ENCODE measurements at regions not wholly inside any gene's neighbourhood (a gene's known extent, or its start where the extent isn't known, plus 50 kb on each side); places are given as distances from the start of the nearest gene placed in this dataset.

DNA sequence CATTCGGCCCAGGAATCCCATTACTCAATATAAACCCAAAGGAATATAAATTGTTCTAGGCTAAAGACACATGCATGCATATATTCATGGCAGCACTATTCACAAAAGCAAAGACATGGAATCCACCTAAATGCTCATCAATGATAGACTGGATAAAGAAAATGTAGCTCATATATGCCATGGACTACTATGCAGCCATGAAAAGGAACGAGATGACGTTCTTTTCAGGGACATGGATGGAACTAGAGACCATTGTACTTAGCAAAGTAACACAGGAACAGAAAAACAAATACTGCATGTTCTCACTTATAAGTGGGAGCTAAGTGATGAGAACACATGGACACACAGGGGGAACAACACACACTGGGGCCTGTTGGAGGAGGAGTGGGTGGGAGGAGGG lies 769.5 kb downstream of the TBC1D32 start:
- no peak overlapping the region for H3K27ac ChIP-seq (ENCODE audit: insufficient read depth, low read length)
- H3K4me1 ChIP-seq (ENCODE audit: control insufficient read depth, extremely low read depth, insufficient read depth, low read length) = no peaks in the 10 kb centered on the region
- no peak for TF ChIP-seq CTCF (conservative IDR thresholded peaks at IDR 0.05 in 1 of 2, IDR thresholded peaks at IDR 0.05 in 1 of 2; ENCODE audit: low read depth in 1 of 2, low read length in 2 of 2)
- TF ChIP-seq EZH2 (IDR thresholded peaks at IDR 0.05; ENCODE audit: low read length, missing control alignments) = no peak
- no peak overlapping the region for H3K4me3 ChIP-seq (replicated peaks in 1 of 4; ENCODE audit: control extremely low read depth in 1 of 4, insufficient read depth in 1 of 4, low read depth in 3 of 4, low read length in 4 of 4)
- no peak overlapping the region for H2AFZ ChIP-seq (ENCODE audit: low read length)
- no peak for DNase-seq (ENCODE audit: low read depth in 2 of 2)
- no peaks in the 10 kb centered on the region for H3K9me3 ChIP-seq (ENCODE audit: control insufficient read depth, insufficient read depth, low read depth, low read length)
- no peak overlapping the region for H3K4me2 ChIP-seq (ENCODE audit: extremely low read depth, insufficient read depth, low read length)
- H3K9ac ChIP-seq (ENCODE audit: insufficient read depth, low read length) = no peak overlapping the region
- H3K36me3 ChIP-seq (ENCODE audit: control insufficient read depth, insufficient read depth, low read length) = no peaks in the 10 kb centered on the region
- no peaks in the 10 kb centered on the region for H3K79me2 ChIP-seq (ENCODE audit: control insufficient read depth, insufficient read depth, low read length)
- H4K20me1 ChIP-seq (ENCODE audit: control insufficient read depth, extremely low read depth, insufficient read depth, low read length) = no peaks in the 10 kb centered on the region
- H3K27me3 ChIP-seq (ENCODE audit: control insufficient read depth, insufficient read depth, low read length) = no peaks in the 10 kb centered on the region

- no peak overlapping the region for H3K4me2 ChIP-seq (ENCODE audit: extremely low read depth, insufficient read depth, low read length)
- H4K20me1 ChIP-seq (ENCODE audit: control insufficient read depth, extremely low read depth, insufficient read depth, low read length) = no peaks in the 10 kb centered on the region
- DNase-seq (ENCODE audit: low read depth in 2 of 2) = no peak
- H3K27me3 ChIP-seq (ENCODE audit: control insufficient read depth, insufficient read depth, low read length) = no peaks in the 10 kb centered on the region
- no peak overlapping the region for H3K9ac ChIP-seq (ENCODE audit: insufficient read depth, low read length)
- H2AFZ ChIP-seq (ENCODE audit: low read length) = no peak overlapping the region
- no peaks in the 10 kb centered on the region for H3K79me2 ChIP-seq (ENCODE audit: control insufficient read depth, insufficient read depth, low read length)
- H3K4me3 ChIP-seq (replicated peaks in 1 of 4; ENCODE audit: control extremely low read depth in 1 of 4, insufficient read depth in 1 of 4, low read depth in 3 of 4, low read length in 4 of 4) = no peak overlapping the region
- no peaks in the 10 kb centered on the region for H3K9me3 ChIP-seq (ENCODE audit: control insufficient read depth, insufficient read depth, low read depth, low read length)
- H3K4me1 ChIP-seq (ENCODE audit: control insufficient read depth, extremely low read depth, insufficient read depth, low read length) = no peaks in the 10 kb centered on the region
- H3K27ac ChIP-seq (ENCODE audit: insufficient read depth, low read length) = no peak overlapping the region
- TF ChIP-seq CTCF (conservative IDR thresholded peaks at IDR 0.05 in 1 of 2, IDR thresholded peaks at IDR 0.05 in 1 of 2; ENCODE audit: low read depth in 1 of 2, low read length in 2 of 2) = no peak
- no peak for TF ChIP-seq EZH2 (IDR thresholded peaks at IDR 0.05; ENCODE audit: low read length, missing control alignments)
- H3K36me3 ChIP-seq (ENCODE audit: control insufficient read depth, insufficient read depth, low read length) = no peaks in the 10 kb centered on the region
Observed at GRCh38 chr6:120558294-120558693, 776.0 kb downstream of the TBC1D32 start.

DNA sequence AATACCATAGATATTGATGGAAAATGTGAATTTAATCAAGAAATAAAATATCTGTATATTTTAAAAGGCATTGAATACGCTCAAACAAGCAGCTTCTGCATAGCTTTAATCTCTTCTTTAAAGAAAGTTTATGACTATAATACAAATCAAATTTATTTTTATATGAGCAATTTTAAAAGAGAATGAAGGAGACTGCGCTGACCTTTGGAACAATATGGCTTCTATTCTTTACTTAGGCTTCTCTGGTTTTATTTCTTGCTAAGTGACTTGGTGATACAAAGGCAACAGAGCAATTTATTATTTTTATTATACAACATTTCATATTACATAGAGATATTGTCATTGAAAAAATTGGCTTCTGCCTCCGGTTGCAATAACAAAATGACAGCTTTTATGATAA lies 776.7 kb downstream of the TBC1D32 start:
- H3K27ac ChIP-seq (ENCODE audit: insufficient read depth, low read length) = no peak overlapping the region
- H3K4me2 ChIP-seq (ENCODE audit: extremely low read depth, insufficient read depth, low read length) = no peak overlapping the region
- H3K79me2 ChIP-seq (ENCODE audit: control insufficient read depth, insufficient read depth, low read length) = no peaks in the 10 kb centered on the region
- no peaks in the 10 kb centered on the region for H3K36me3 ChIP-seq (ENCODE audit: control insufficient read depth, insufficient read depth, low read length)
- H3K9me3 ChIP-seq (ENCODE audit: control insufficient read depth, insufficient read depth, low read depth, low read length) = no peaks in the 10 kb centered on the region
- no peak overlapping the region for H2AFZ ChIP-seq (ENCODE audit: low read length)
- no peak overlapping the region for H3K9ac ChIP-seq (ENCODE audit: insufficient read depth, low read length)
- TF ChIP-seq EZH2 (IDR thresholded peaks at IDR 0.05; ENCODE audit: low read length, missing control alignments) (no peak), CTCF (conservative IDR thresholded peaks at IDR 0.05 in 1 of 2, IDR thresholded peaks at IDR 0.05 in 1 of 2; ENCODE audit: low read depth in 1 of 2, low read length in 2 of 2) (no peak)
- no peak overlapping the region for H3K4me3 ChIP-seq (replicated peaks in 1 of 4; ENCODE audit: control extremely low read depth in 1 of 4, insufficient read depth in 1 of 4, low read depth in 3 of 4, low read length in 4 of 4)
- no peaks in the 10 kb centered on the region for H3K27me3 ChIP-seq (ENCODE audit: control insufficient read depth, insufficient read depth, low read length)
- H4K20me1 ChIP-seq (ENCODE audit: control insufficient read depth, extremely low read depth, insufficient read depth, low read length) = no peaks in the 10 kb centered on the region
- DNase-seq (ENCODE audit: low read depth in 2 of 2) = no peak
- H3K4me1 ChIP-seq (ENCODE audit: control insufficient read depth, extremely low read depth, insufficient read depth, low read length) = no peaks in the 10 kb centered on the region
